AML-193 (cell line): ENCODE measurements at regions not wholly inside any gene's neighbourhood (a gene's known extent, or its start where the extent isn't known, plus 50 kb on each side); places are given as distances from the start of the nearest gene placed in this dataset.
"Not testable (repeated sequence)": the region's sequence is repeated elsewhere in the genome, so short reads cannot be mapped to it uniquely, and the experiment has no call there.

Source experiments
- DNase-seq, 2 experiments: peaks; one replicate each; lab custom pipeline; 2025; lab: John Stamatoyannopoulos, UW

DNA sequence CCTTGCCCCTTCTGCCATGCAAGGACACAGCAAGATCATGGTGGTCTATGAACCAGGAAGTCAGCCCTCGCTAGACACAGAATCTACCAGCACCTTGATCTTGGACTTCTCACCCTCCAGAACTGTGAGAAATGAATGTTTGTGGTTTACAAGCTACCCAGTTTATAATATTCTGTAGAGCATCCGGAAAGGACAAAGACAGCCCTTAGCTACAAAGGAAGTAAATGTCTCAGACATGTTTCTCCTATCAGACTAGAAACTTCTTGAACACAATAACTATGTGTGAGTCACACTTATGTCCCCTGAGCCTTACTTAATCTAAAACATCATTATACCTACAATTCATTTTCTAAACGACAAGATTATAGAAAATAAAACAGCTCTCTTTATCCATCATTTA lies 176.7 kb downstream of the KLHL28 start:
- no peak for DNase-seq

DNA sequence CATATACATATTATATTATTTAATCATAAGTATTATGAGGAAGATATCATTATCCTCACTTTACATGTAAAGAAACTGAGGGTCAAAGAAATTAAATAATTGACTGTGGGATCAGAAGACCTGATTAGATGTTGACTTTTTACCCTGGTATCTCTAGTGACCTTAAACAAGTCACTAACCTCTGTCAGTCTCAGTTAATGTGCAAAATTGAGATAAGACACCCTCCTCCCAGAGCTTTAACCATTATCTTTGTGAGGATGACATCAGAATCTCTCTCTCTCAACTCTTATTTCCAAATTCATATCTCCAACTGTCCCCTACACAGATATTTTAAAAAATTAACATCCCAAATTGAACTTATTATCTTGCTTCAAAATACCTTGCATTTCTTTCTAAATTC lies 177.8 kb downstream of the KLHL28 start:
- DNase-seq: no peak

- no peak for DNase-seq
Measured at GRCh38 chr14:44782775-44783238, 178.9 kb downstream of the KLHL28 start.

- no peak for DNase-seq
Measured at GRCh38 chr14:44780989-44781388, 180.8 kb downstream of the KLHL28 start.

DNA sequence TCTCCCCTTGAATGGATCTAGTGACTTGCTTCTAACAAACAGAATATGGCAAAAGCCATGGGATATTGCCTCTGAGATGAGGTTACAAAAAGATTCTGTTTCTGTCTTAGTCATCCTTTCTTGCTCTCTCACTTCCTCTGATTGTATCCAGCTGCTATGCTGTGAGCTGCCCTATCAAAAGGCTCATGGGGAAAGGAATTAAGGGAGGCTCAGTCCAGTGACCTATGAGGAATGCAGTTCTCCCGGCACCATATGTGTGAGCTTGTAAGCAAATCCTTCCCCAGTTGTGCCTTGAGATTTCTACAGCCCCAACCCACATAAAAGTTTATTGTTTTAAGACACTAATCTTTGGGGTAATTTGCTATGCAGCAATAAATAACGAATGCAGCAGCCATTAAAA lies 183.1 kb downstream of the KLHL28 start:
- no peak for DNase-seq

GRCh38 chr14:44777584-44777983 lies 184.2 kb downstream of the KLHL28 start:
- DNase-seq: no peak

DNA sequence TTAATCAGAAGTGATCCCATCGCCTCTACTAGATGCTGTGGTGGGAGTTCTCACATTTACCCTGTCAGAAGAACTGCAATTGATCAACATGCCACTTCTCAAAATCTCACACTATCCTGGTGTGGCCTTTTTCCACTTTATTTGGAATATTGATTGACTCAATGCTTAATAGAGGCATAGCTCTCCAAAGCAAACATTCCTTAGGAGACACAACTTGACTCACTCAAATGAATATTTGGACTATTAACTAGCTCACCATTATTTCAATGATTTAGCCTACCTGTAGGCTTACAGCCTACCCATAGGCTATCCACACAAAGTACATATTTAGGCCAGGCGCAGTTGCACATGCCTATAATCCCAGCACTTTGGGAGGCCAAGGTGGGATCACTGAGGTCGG lies 186.5 kb downstream of the KLHL28 start:
- DNase-seq: no peak

- DNase-seq: no peak
Measured at GRCh38 chr14:44774396-44774795, 187.4 kb downstream of the KLHL28 start.

- no peak for DNase-seq
Measured at GRCh38 chr14:44771496-44771895, 190.3 kb downstream of the KLHL28 start.

DNA sequence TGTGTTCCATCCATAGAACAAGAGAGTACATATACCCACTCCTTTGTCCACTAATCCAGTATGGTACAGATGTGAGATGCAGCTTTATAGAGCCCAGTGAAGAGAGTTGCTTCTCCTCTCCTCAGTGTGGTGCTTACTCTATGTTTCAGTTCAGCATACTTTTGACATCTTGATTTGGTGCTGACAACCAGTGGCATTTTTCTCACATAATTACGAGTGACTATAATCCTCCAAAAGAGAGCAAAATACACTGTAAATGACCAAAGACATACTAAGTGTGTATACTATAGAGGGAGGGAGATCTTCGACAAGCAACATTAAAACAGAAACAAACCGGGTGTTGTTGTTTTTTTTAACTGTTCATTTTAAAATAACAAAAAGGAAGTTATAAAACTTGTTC lies 191.5 kb downstream of the KLHL28 start:
- no peak for DNase-seq

GRCh38 chr14:44768935-44769334 lies 192.8 kb downstream of the KLHL28 start:
- DNase-seq: no peak

GRCh38 chr14:44767646-44768173 lies 194.0 kb downstream of the KLHL28 start:
- DNase-seq: no peak

DNA sequence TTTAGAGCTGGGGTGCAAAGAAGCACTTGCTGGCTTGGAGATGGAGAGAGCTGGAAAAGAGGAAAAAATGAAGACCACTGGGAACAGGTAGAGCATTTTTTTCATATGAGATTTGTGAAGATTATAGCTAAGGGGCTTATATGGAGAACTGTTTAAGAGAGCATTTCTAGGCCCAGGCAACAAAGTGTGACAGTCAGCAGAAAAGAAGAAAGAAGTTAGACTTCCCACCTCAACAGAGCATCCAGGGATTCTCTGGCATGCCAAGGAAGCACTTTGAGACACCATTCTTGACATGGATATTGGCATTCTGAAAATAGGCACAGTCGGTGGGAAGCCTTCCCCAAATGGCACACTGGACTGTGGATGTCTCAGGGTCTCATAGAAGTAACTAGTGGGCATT lies 195.5 kb downstream of the KLHL28 start:
- no peak for DNase-seq

GRCh38 chr14:44763356-44763755 lies 198.4 kb downstream of the KLHL28 start:
- no peak for DNase-seq

DNA sequence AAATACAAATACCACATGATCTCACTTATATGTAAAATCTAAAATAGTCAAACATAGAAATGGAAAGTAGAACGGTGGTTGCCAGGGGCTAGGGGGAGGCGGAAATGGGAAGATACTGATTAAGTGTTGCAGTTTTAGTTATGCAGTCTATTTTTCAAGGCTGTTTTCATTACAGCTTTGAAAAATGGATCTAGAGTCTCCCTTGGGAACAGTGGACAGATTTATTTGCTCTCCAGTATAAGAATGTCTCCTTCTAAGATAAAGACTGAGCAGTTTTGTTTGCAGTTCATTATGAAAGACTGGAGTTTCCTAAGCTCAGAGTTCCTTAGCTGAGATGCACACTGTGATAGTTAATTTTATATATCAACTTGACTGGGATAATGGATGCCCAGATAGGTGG lies 202.5 kb downstream of the KLHL28 start:
- DNase-seq: no peak

DNA sequence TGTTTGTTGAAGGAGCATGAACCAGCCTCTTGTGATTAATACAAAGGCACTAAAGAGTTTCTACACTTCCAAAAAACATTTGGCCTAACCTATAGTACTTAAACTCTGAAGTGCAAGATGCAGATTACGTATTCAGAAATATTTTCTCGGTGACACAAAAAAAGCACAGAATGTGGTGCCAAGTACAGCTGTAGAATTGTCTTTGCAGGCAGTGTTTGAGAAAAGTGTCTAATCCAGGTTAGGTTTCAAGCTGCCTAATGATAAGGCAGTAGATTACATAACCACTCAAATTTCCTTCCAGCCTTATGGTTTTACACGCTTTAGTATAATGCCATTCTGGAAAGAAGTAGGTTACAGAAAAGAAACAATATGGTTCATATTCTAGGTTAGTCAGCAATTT lies 205.2 kb downstream of the KLHL28 start:
- no peak for DNase-seq

GRCh38 chr14:44745371-44745770 lies 216.4 kb downstream of the KLHL28 start:
- no peak for DNase-seq

DNA sequence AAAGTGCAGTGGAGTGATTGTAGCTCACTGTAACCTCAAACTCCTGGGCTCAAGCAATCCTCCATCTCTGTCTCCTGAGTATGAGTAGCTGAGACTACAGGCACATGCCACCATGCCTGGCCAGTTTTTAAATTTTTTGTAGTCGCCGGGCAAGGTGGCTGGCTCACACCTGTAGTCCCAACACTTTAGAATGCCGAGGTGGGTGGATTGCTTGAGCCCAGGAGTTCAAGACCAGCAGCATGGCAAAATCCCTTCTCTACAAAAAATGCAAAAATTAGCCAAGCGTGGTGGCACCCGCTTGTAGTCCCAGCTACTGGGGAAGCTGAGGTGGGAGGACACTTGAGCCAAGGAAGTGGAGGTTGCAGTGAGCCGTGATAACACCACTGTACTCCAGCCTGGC lies 219.5 kb downstream of the KLHL28 start:
- no peak for DNase-seq

DNA sequence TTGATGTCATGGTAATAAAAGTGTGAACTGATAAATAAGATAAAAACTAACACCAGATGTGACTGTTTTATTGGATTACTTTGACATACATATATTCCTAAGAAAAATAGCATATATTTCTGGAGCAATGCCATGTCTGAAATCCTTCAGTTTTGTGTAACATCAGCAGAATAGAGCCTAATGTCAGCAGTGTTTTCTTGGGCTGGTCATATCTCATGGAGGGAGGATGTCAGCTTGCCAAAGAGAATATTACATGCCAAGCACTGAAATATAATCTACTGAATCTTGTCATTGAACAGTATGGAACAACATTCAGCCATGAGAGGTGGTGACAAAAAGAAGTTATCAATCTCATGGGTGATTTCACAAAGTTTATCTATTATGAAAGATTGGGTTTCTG lies 220.3 kb downstream of the KLHL28 start:
- DNase-seq: no peak

GRCh38 chr14:44736326-44736725 lies 225.4 kb downstream of the KLHL28 start:
- DNase-seq: no peak

- no peak for DNase-seq
Measured at GRCh38 chr14:44732144-44732543, 225.1 kb upstream of the FSCB start.

DNA sequence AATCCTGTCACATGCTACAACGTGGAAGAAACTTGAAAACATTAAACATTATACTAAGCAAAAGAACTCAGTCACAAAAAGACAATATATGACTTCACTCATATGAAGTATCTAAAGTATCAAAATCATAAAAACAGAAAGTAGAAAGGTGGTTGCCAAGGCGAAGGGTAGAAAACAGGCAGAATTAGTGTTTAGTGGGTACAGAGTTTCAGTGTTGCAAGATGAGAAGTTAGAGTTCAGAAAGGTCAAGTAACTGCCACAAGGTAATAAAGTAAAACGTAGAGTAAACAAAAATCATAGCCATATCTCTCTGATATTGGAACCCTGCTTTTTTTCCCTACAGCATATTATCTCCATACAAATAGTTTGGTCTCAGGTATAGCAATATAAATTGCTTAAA lies 223.8 kb upstream of the FSCB start:
- no peak for DNase-seq

- not testable (repeated sequence) for DNase-seq
Measured at GRCh38 chr14:44721395-44721794, 214.3 kb upstream of the FSCB start.

- DNase-seq: no peak
Measured at GRCh38 chr14:44720707-44721106, 213.6 kb upstream of the FSCB start.
